Activated naive CD8-positive, alpha-beta T cell treated with anti-CD3 and anti-CD28 coated beads, Interleukin-2, amount 50 U/mL, for 24 hours (primary cell): ENCODE measurements at regions not wholly inside any gene's neighbourhood (a gene's known extent, or its start where the extent isn't known, plus 50 kb on each side); places are given as distances from the start of the nearest gene placed in this dataset.
A peak's percentile ranks its signal among the peaks of the same experiment; 100 is the strongest.
"Not testable (repeated sequence)": the region's sequence is repeated elsewhere in the genome, so short reads cannot be mapped to it uniquely, and the experiment has no call there.

ENCODE experiments used
- ATAC-seq: fragments of 150-1000 bp; cut with Tn5 transposase; one replicate; pipeline ENCODE4 v1.10.0; 2021
- DNase-seq: peaks from one replicate; pipeline ENCODE4 v3.0.0; 2021
- H3K27ac Mint-ChIP-seq: one replicate; pipeline ENCODE4 v1.8.0; 2021; ENCODE audit warnings: mild to moderate bottlenecking, mixed read lengths
- H3K27me3 Mint-ChIP-seq: one replicate; pipeline ENCODE4 v1.8.0; 2021; ENCODE audit warnings: mixed read lengths
- H3K36me3 Mint-ChIP-seq: one replicate; pipeline ENCODE4 v1.8.0; 2021; ENCODE audit warnings: low read depth, mixed read lengths
- H3K4me1 Mint-ChIP-seq: one replicate; pipeline ENCODE4 v1.8.0; 2021; ENCODE audit warnings: mixed read lengths
- H3K4me3 Mint-ChIP-seq: one replicate; pipeline ENCODE4 v1.8.0; 2021; ENCODE audit warnings: mild to moderate bottlenecking, moderate library complexity, mixed read lengths
- H3K9me3 Mint-ChIP-seq: one replicate; pipeline ENCODE4 v1.8.0; 2021; ENCODE audit warnings: mixed read lengths

- H3K36me3 Mint-ChIP-seq, result no peaks in the 10 kb centered on the region
- H3K9me3 Mint-ChIP-seq, result no peaks in the 10 kb centered on the region
- H3K27ac Mint-ChIP-seq, result no peak overlapping the region
- H3K4me3 Mint-ChIP-seq, result no peak overlapping the region
- H3K27me3 Mint-ChIP-seq, result peaks cover 18% of the 10 kb centered on the region
- no peaks in the 10 kb centered on the region for H3K4me1 Mint-ChIP-seq
- ATAC-seq, result no peak
- no peak for DNase-seq
Observed at GRCh38 chr17:34024806-34025551, 230.1 kb upstream of the CCL2 start.

- H3K4me3 Mint-ChIP-seq, H3K4me1 Mint-ChIP-seq, H3K27ac Mint-ChIP-seq, ATAC-seq, H3K36me3 Mint-ChIP-seq, DNase-seq, H3K9me3 Mint-ChIP-seq, H3K27me3 Mint-ChIP-seq: not testable (repeated sequence)
Observed at GRCh38 chr17:34030601-34031000, 224.5 kb upstream of the CCL2 start.

GRCh38 chr17:34032305-34032704, 222.8 kb upstream of the CCL2 start:
- not testable (repeated sequence) for H3K9me3 Mint-ChIP-seq, H3K27me3 Mint-ChIP-seq, H3K36me3 Mint-ChIP-seq, H3K4me1 Mint-ChIP-seq, H3K4me3 Mint-ChIP-seq, DNase-seq, ATAC-seq, H3K27ac Mint-ChIP-seq

- not testable (repeated sequence) for H3K9me3 Mint-ChIP-seq, ATAC-seq, H3K4me3 Mint-ChIP-seq, DNase-seq, H3K36me3 Mint-ChIP-seq, H3K27ac Mint-ChIP-seq, H3K4me1 Mint-ChIP-seq
- peaks cover 12% of the 10 kb centered on the region for H3K27me3 Mint-ChIP-seq
Observed at GRCh38 chr17:34038786-34039185, 216.3 kb upstream of the CCL2 start.

- H3K27me3 Mint-ChIP-seq, result peaks cover 12% of the 10 kb centered on the region
- ATAC-seq, H3K4me3 Mint-ChIP-seq, H3K36me3 Mint-ChIP-seq, DNase-seq, H3K4me1 Mint-ChIP-seq, H3K9me3 Mint-ChIP-seq, H3K27ac Mint-ChIP-seq: not testable (repeated sequence)
Observed at GRCh38 chr17:34039213-34039612, 215.9 kb upstream of the CCL2 start.

- not testable (repeated sequence) for H3K4me3 Mint-ChIP-seq, H3K27ac Mint-ChIP-seq, H3K36me3 Mint-ChIP-seq, DNase-seq, H3K4me1 Mint-ChIP-seq, H3K9me3 Mint-ChIP-seq
- ATAC-seq, result peak; percentile 78
- peaks cover 12% of the 10 kb centered on the region for H3K27me3 Mint-ChIP-seq
Observed at GRCh38 chr17:34039759-34040555, 215.1 kb upstream of the CCL2 start.

GRCh38 chr17:34045990-34046389, 209.1 kb upstream of the CCL2 start:
- Mint-ChIP-seq H3K4me1 (no peaks in the 10 kb centered on the region), H3K27ac (no peak overlapping the region), H3K36me3 (no peaks in the 10 kb centered on the region)

GRCh38 chr17:34051046-34051445, 204.0 kb upstream of the CCL2 start:
- H3K27ac Mint-ChIP-seq, result no peak overlapping the region
- H3K36me3 Mint-ChIP-seq, result no peaks in the 10 kb centered on the region
- H3K4me3 Mint-ChIP-seq, result no peak overlapping the region
- H3K4me1 Mint-ChIP-seq, result no peaks in the 10 kb centered on the region
- ATAC-seq (no peak), DNase-seq (no peak)
- peaks cover 8% of the 10 kb centered on the region for H3K27me3 Mint-ChIP-seq
- H3K9me3 Mint-ChIP-seq, result no peaks in the 10 kb centered on the region

More at GRCh38 chr17:34045990-34046389, 209.1 kb upstream of the CCL2 start:
- H3K9me3 Mint-ChIP-seq, result no peaks in the 10 kb centered on the region
- ATAC-seq, result no peak
- H3K4me3 Mint-ChIP-seq, result no peak overlapping the region
- peaks cover 9% of the 10 kb centered on the region for H3K27me3 Mint-ChIP-seq
- DNase-seq, result no peak

GRCh38 chr17:34054495-34054894, 200.6 kb upstream of the CCL2 start:
- Mint-ChIP-seq H3K36me3 (no peaks in the 10 kb centered on the region), H3K4me1 (no peaks in the 10 kb centered on the region), H3K27me3 (peaks cover 11% of the 10 kb centered on the region), H3K27ac (no peak overlapping the region), H3K4me3 (no peak overlapping the region), H3K9me3 (no peaks in the 10 kb centered on the region)
- ATAC-seq (no peak), DNase-seq (no peak)

GRCh38 chr17:34055606-34056005, 199.5 kb upstream of the CCL2 start:
- H3K9me3 Mint-ChIP-seq, result no peaks in the 10 kb centered on the region
- ATAC-seq, result no peak
- no peak for DNase-seq
- H3K27me3 Mint-ChIP-seq, result peaks cover 16% of the 10 kb centered on the region
- no peaks in the 10 kb centered on the region for H3K4me1 Mint-ChIP-seq
- H3K27ac Mint-ChIP-seq, result no peak overlapping the region
- H3K36me3 Mint-ChIP-seq, result no peaks in the 10 kb centered on the region
- no peak overlapping the region for H3K4me3 Mint-ChIP-seq

- Mint-ChIP-seq H3K27ac (no peak overlapping the region), H3K27me3 (peaks cover 21% of the 10 kb centered on the region), H3K9me3 (peaks cover 5% of the 10 kb centered on the region), H3K36me3 (no peaks in the 10 kb centered on the region), H3K4me3 (no peak overlapping the region), H3K4me1 (no peaks in the 10 kb centered on the region)
- no peak for DNase-seq
- no peak for ATAC-seq
Observed at GRCh38 chr17:34059423-34060220, 195.5 kb upstream of the CCL2 start.

GRCh38 chr17:34066528-34066927, 188.6 kb upstream of the CCL2 start:
- H3K4me1 Mint-ChIP-seq, result no peaks in the 10 kb centered on the region
- peaks cover 2% of the 10 kb centered on the region for H3K27me3 Mint-ChIP-seq
- H3K27ac Mint-ChIP-seq, result no peak overlapping the region
- H3K4me3 Mint-ChIP-seq, result no peak overlapping the region
- H3K36me3 Mint-ChIP-seq, result no peaks in the 10 kb centered on the region
- DNase-seq (no peak), ATAC-seq (no peak)
- H3K9me3 Mint-ChIP-seq, result peaks cover 5% of the 10 kb centered on the region

- Mint-ChIP-seq H3K9me3 (peaks cover 5% of the 10 kb centered on the region), H3K27ac (no peak overlapping the region), H3K4me1 (no peaks in the 10 kb centered on the region), H3K4me3 (no peak overlapping the region), H3K27me3 (peaks cover 2% of the 10 kb centered on the region), H3K36me3 (no peaks in the 10 kb centered on the region)
- no peak for ATAC-seq
- no peak for DNase-seq
Observed at GRCh38 chr17:34067011-34067410, 188.1 kb upstream of the CCL2 start.

- Mint-ChIP-seq H3K4me1 (no peaks in the 10 kb centered on the region), H3K4me3 (no peak overlapping the region), H3K27ac (no peak overlapping the region), H3K36me3 (no peaks in the 10 kb centered on the region), H3K9me3 (peaks cover 3% of the 10 kb centered on the region), H3K27me3 (peaks cover 2% of the 10 kb centered on the region)
- DNase-seq (no peak), ATAC-seq (no peak)
Observed at GRCh38 chr17:34068571-34068970, 186.5 kb upstream of the CCL2 start.
